ENCODE measurements at regions not wholly inside any gene's neighbourhood (a gene's known extent, or its start where the extent isn't known, plus 50 kb on each side); places are given as distances from the start of the nearest gene placed in this dataset.

DNA sequence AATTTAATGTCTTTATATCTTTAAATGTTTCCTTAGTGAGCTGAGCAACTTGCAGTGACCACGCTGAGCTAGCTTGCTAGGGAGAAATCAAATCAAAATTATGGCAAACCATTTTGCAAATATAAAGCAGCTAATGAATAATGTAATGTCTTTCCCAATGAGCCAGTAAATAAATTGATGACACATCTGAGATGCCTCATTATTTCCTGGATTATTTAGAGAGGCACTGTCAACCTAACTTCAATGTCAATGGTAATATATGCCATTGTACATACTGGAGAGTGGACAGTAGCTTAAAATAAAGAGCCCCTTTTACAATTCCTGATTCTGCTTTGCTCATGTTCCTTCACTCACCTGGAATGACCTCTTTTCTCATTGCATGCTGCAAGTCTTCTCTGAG is 182.6 kb downstream of the PHLDA1 start:
- BruUV-seq (replicated peaks), result no TSS peak
- WGBS (ENCODE audit: low lambda C conversion rate), result 59% methylated on average over 1 of the region's 1 CpG
- intact Hi-C loops (cut with micrococcal nuclease; ENCODE audit: unreplicated experiment) (no loop called here), in situ Hi-C loops (cut with HindIII; ENCODE audit: extremely low pct_ligation_motif_present, low pct_unique_long_range_greater_than_20kb) (no loop called here)
- Histone ChIP-seq H4K20me1 (ENCODE audit: insufficient read depth, low read length) (no peaks in the 10 kb centered on the region), H3K27me3 (ENCODE audit: control insufficient read depth in 1 of 2, insufficient read depth in 2 of 2, low read length in 2 of 2) (no peaks in the 10 kb centered on the region), H3K27ac (ENCODE audit: extremely low read length, insufficient read depth, low read length) (no peak overlapping the region), H3K36me3 (replicated peaks in 1 of 2; ENCODE audit: control insufficient read depth in 1 of 2, insufficient read depth in 2 of 2, low read length in 2 of 2) (no peaks in the 10 kb centered on the region), H3K9me3 (ENCODE audit: low read length) (peaks cover 8% of the 10 kb centered on the region), H3K9ac (ENCODE audit: insufficient read depth, low read depth, low read length) (no peak overlapping the region), H3K4me3 (replicated peaks in 1 of 3; ENCODE audit: insufficient read depth in 1 of 3, low read depth in 2 of 3, low read length in 3 of 3) (no peak overlapping the region), H3K4me1 (ENCODE audit: insufficient read depth, low read length) (peaks cover 26% of the 10 kb centered on the region), H3K79me2 (ENCODE audit: insufficient read depth, low read length) (no peaks in the 10 kb centered on the region), H2AFZ (ENCODE audit: low read length) (no peak overlapping the region), H3K4me2 (ENCODE audit: low read depth, low read length) (no peak overlapping the region)
- ChIA-PET CTCF (ENCODE audit: low intra/inter-chr PET ratio, low total read pairs) (no interaction called here), POLR2A (no interaction called here)
- DNase-seq (ENCODE audit: low spot score) (no peak), ATAC-seq (no peak), FAIRE-seq (no peak)
- TF ChIP-seq ATM (IDR thresholded peaks at IDR 0.05; ENCODE audit: borderline replicate concordance), result no peak
- no peak for TF ChIP-seq ZNF350 (CRISPR knock-in tag; IDR thresholded peaks at IDR 0.05; ENCODE audit: borderline replicate concordance, low read depth)
- no peak for TF ChIP-seq ZNF703 (CRISPR knock-in tag; IDR thresholded peaks at IDR 0.05; ENCODE audit: borderline replicate concordance)
- TF ChIP-seq, protein P1, sequence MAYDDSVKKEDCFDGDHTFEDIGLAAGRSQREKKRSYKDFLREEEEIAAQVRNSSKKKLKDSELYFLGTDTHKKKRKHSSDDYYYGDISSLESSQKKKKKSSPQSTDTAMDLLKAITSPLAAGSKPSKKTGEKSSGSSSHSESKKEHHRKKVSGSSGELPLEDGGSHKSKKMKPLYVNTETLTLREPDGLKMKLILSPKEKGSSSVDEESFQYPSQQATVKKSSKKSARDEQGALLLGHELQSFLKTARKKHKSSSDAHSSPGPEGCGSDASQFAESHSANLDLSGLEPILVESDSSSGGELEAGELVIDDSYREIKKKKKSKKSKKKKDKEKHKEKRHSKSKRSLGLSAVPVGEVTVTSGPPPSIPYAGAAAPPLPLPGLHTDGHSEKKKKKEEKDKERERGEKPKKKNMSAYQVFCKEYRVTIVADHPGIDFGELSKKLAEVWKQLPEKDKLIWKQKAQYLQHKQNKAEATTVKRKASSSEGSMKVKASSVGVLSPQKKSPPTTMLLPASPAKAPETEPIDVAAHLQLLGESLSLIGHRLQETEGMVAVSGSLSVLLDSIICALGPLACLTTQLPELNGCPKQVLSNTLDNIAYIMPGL (CRISPR knock-in tag; IDR thresholded peaks at IDR 0.05; ENCODE audit: borderline replicate concordance in 1 of 2, low read depth in 1 of 2), result no peak
- TF ChIP-seq GATAD1 (CRISPR knock-in tag; IDR thresholded peaks at IDR 0.05), result no peak
- TF ChIP-seq, protein P2, sequence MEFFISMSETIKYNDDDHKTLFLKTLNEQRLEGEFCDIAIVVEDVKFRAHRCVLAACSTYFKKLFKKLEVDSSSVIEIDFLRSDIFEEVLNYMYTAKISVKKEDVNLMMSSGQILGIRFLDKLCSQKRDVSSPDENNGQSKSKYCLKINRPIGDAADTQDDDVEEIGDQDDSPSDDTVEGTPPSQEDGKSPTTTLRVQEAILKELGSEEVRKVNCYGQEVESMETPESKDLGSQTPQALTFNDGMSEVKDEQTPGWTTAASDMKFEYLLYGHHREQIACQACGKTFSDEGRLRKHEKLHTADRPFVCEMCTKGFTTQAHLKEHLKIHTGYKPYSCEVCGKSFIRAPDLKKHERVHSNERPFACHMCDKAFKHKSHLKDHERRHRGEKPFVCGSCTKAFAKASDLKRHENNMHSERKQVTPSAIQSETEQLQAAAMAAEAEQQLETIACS (CRISPR knock-in tag; IDR thresholded peaks at IDR 0.05), result no peak
- no peak for TF ChIP-seq NFKBIZ (CRISPR knock-in tag; IDR thresholded peaks at IDR 0.05)
- TF ChIP-seq YEATS4 (CRISPR knock-in tag; IDR thresholded peaks at IDR 0.05; ENCODE audit: borderline replicate concordance), result no peak
- TF ChIP-seq RBM22 (optimal IDR thresholded peaks at IDR 0.05; ENCODE audit: low read length), result no peak
- TF ChIP-seq, protein P3, sequence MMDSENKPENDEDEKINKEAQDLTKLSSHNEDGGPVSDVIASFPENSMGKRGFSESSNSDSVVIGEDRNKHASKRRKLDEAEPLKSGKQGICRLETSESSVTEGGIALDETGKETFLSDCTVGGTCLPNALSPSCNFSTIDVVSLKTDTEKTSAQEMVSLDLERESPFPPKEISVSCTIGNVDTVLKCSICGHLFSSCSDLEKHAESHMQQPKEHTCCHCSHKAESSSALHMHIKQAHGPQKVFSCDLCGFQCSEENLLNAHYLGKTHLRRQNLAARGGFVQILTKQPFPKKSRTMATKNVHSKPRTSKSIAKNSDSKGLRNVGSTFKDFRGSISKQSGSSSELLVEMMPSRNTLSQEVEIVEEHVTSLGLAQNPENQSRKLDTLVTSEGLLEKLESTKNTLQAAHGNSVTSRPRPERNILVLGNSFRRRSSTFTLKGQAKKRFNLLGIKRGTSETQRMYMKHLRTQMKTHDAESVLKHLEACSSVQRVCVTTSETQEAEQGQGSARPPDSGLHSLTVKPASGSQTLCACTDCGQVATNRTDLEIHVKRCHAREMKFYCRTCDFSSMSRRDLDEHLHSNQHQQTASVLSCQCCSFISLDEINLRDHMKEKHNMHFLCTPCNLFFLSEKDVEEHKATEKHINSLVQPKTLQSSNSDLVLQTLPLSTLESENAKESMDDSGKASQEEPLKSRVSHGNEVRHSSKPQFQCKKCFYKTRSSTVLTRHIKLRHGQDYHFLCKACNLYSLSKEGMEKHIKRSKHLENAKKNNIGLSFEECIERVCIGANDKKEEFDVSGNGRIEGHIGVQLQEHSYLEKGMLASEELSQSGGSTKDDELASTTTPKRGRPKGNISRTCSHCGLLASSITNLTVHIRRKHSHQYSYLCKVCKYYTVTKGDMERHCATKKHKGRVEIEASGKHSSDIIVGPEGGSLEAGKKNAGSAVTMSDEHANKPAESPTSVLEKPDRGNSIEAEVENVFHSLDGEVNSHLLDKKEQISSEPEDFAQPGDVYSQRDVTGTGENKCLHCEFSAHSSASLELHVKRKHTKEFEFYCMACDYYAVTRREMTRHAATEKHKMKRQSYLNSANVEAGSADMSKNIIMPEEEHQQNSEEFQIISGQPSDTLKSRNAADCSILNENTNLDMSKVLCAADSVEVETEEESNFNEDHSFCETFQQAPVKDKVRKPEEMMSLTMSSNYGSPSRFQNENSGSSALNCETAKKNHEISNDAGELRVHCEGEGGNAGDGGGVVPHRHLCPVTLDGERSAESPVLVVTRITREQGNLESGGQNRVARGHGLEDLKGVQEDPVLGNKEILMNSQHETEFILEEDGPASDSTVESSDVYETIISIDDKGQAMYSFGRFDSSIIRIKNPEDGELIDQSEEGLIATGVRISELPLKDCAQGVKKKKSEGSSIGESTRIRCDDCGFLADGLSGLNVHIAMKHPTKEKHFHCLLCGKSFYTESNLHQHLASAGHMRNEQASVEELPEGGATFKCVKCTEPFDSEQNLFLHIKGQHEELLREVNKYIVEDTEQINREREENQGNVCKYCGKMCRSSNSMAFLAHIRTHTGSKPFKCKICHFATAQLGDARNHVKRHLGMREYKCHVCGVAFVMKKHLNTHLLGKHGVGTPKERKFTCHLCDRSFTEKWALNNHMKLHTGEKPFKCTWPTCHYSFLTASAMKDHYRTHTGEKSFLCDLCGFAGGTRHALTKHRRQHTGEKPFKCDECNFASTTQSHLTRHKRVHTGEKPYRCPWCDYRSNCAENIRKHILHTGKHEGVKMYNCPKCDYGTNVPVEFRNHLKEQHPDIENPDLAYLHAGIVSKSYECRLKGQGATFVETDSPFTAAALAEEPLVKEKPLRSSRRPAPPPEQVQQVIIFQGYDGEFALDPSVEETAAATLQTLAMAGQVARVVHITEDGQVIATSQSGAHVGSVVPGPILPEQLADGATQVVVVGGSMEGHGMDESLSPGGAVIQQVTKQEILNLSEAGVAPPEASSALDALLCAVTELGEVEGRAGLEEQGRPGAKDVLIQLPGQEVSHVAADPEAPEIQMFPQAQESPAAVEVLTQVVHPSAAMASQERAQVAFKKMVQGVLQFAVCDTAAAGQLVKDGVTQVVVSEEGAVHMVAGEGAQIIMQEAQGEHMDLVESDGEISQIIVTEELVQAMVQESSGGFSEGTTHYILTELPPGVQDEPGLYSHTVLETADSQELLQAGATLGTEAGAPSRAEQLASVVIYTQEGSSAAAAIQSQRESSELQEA (CRISPR knock-in tag; IDR thresholded peaks at IDR 0.05; ENCODE audit: not compliant biosample characterization), result no peak
- no peak for TF ChIP-seq EP300 (IDR thresholded peaks at IDR 0.05; ENCODE audit: low read depth in 2 of 2, low read length in 2 of 2)
- no peak for TF ChIP-seq EP300 (CRISPR knock-in tag; IDR thresholded peaks at IDR 0.05; ENCODE audit: borderline replicate concordance)
- no peak for TF ChIP-seq FOSL1 (CRISPR knock-in tag; IDR thresholded peaks at IDR 0.05; ENCODE audit: borderline replicate concordance)
